ENCODE measurements at regions not wholly inside any gene's neighbourhood (a gene's known extent, or its start where the extent isn't known, plus 50 kb on each side); places are given as distances from the start of the nearest gene placed in this dataset.

GRCh38 chr11:134539285-134539684 is 127.2 kb upstream of the B3GAT1 start:
- TF ChIP-seq SRF (IDR thresholded peaks at IDR 0.05; ENCODE audit: low read depth) (no peak), ZNF274 (IDR thresholded peaks at IDR 0.05; ENCODE audit: low read depth, low read length) (no peak), CTCF (IDR thresholded peaks at IDR 0.05 in 2 of 3, conservative IDR thresholded peaks at IDR 0.05 in 1 of 3; ENCODE audit: borderline replicate concordance in 1 of 3, insufficient read depth in 1 of 3, low read depth in 2 of 3, low read length in 2 of 3) (no peak), SIN3A (IDR thresholded peaks at IDR 0.05; ENCODE audit: low read depth) (no peak), POLR2AphosphoS5 (IDR thresholded peaks at IDR 0.05; ENCODE audit: low read depth, low read length) (no peak), CEBPB (IDR thresholded peaks at IDR 0.05; ENCODE audit: low read depth) (no peak), RAD21 (IDR thresholded peaks at IDR 0.05; ENCODE audit: low read depth) (no peak), EZH2phosphoT487 (IDR thresholded peaks at IDR 0.05; ENCODE audit: borderline replicate concordance) (no peak), EGR1 (IDR thresholded peaks at IDR 0.05; ENCODE audit: low read depth) (no peak), POLR2A (IDR thresholded peaks at IDR 0.05; ENCODE audit: borderline replicate concordance, extremely low read depth, insufficient read depth, insufficient read length) (no peak), CBX3 (IDR thresholded peaks at IDR 0.05; ENCODE audit: low read depth) (no peak), ZBTB33 (IDR thresholded peaks at IDR 0.05; ENCODE audit: extremely low read depth, insufficient replicate concordance, low read length) (no peak), REST (IDR thresholded peaks at IDR 0.05; ENCODE audit: low read depth) (no peak)

Measured in HCT116 (cell line).